ENCODE measurements at regions not wholly inside any gene's neighbourhood (a gene's known extent, or its start where the extent isn't known, plus 50 kb on each side); places are given as distances from the start of the nearest gene placed in this dataset.

DNA sequence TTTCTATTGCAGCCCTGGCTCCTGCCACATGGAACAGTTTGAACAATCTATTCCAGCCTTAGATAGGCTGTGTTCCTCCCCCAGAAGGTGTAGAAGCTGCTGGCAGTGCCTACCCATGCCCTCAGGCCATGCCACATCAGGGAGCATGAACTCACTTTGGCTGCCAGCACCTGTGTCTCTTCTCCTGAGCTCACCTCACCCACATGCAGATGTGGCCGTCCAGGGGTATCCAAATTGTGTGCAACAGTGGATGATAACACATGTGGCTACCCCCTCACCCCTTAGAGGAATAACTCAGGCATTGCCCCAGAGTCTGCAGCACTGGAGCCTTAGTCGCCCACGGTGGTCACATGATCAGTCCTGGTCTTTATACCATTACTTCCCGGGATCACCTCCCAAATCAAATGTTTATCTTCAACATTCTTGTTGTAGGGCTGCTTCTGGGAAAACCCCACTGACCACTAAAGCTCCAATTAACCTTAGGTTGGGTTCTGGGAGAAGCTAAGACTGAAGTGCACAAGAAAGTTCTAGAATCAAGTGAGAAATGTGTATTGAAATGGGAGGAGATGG lies 110.4 kb downstream of the BANF2 start:
- TF ChIP-seq Cebpa-rat (IDR thresholded peaks at IDR 0.05), result no peak

DNA sequence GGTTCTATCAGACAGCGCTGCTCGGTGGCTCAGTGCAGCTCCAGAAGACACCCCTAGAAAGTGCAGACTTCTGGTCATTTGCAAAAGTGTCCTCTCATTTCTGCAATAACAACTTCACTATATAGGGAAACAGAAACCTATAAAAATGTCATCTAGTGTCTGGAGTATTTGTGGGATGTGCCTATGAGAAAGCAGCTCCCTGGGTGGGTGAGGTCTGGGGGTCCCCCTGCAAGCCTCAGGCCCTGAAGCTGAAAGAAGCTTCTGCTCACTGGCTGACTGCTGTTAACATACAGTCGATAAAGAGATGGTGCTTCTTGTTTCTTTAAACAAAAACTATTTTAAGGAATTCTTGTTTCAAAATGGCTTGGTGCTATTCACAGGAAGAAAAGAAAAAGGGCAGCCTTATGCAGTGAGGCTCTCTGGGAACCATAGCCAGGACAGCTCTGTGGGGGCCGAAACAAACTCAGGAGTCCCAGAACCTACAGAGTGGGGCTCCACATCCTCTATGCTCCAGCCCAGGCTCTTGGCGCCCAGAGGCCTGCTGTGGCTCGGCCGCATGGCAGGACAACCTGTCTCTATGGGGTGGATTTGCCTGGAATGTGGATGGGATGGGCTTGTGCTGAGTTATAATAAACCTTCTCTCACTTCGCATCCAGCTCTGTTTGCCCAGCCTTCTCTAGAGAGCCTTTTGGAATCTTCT lies 109.7 kb downstream of the BANF2 start:
- H3K27ac ChIP-seq, result no peak overlapping the region
- no peak for TF ChIP-seq Cebpa-rat (IDR thresholded peaks at IDR 0.05)

More for the DNA sequence above, 110.4 kb downstream of the BANF2 start:
- Histone ChIP-seq H3K4me1 (peaks cover 13 to 29% (median 16%) of the 10 kb centered on the region in 10 experiments; a peak in 19 of 20 replicates), H3K4me2 (no peak overlapping the region), H3K27ac (no peak overlapping the region), H3K4me3 (no peak overlapping the region), H4K20me1 (no peaks in the 10 kb centered on the region), H3K9me3 (replicated peaks in 1 of 11) (no peaks in the 10 kb centered on the region), H3K36me3 (no peaks in the 10 kb centered on the region), H3K27me3 (no peaks in the 10 kb centered on the region), H3K9ac (no peak overlapping the region)

DNA sequence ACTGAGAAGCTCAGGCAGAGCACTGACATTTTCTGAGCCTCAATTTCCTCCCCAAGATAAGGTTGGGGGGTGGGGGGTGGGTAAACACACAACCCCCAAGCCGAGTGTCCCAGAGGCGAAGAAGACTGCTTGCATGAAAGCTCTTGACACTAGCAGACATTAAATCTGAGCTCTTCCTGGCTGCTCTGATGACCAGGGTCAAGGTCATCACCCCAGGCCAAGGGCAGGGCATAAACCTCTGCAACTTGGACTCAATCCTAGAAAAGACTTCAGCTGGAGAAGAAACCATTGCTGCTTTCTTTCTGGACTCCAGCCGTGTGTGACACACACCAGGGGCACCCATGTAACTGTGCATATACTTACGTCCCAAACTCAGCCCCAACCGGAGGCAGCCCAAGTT lies 109.0 kb downstream of the BANF2 start:
- no peaks in the 10 kb centered on the region for H3K27me3 ChIP-seq
- no peaks in the 10 kb centered on the region for H3K9me3 ChIP-seq (replicated peaks in 1 of 11)
- no peak overlapping the region for H3K9ac ChIP-seq
- H3K4me3 ChIP-seq, result no peak overlapping the region
- no peak overlapping the region for H3K27ac ChIP-seq
- no peaks in the 10 kb centered on the region for H3K36me3 ChIP-seq
- H4K20me1 ChIP-seq, result no peaks in the 10 kb centered on the region
- 0 out of 22 replicates have a peak overlapping the region, but pooled peaks of 1 of the 11 experiments have one; percentile 78 for H3K4me2 ChIP-seq
- H3K4me1 ChIP-seq, result peaks cover 13 to 29% (median 16%) of the 10 kb centered on the region in 10 experiments; a peak in 19 of 20 replicates
- TF ChIP-seq Cebpa-rat (IDR thresholded peaks at IDR 0.05), result no peak

More for the DNA sequence above, 109.7 kb downstream of the BANF2 start:
- Histone ChIP-seq H4K20me1 (no peaks in the 10 kb centered on the region), H3K36me3 (no peaks in the 10 kb centered on the region), H3K4me1 (peaks cover 13 to 29% (median 16%) of the 10 kb centered on the region in 10 experiments; a peak in 19 of 20 replicates), H3K27me3 (no peaks in the 10 kb centered on the region), H3K9ac (no peak overlapping the region), H3K9me3 (replicated peaks in 1 of 11) (no peaks in the 10 kb centered on the region), H3K4me3 (no peak overlapping the region), H3K4me2 (no peak overlapping the region)

DNA sequence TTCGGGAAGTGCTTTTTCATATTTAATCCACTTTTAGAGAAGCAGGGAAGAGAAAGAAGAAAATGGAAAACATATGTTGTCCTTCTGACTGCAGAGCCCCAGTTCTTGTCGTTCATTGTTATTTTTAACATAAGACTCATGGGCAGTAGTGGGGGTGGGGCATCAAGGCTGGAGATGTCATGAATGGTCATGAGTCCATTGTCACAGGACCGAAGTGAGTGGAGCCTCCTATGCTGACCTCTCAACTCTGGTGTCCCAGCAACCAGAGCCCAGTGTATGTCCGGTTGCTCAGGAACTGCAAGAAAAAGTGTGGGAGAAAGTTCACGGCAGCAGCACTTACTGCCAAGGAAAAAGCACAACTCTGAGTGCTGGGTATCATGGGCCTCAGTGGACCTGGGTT lies 108.6 kb downstream of the BANF2 start:
- Histone ChIP-seq H3K36me3 (no peaks in the 10 kb centered on the region), H4K20me1 (no peaks in the 10 kb centered on the region), H3K27ac (no peak overlapping the region), H3K4me2 (peak overlapping the region in 2 of 11 experiments; percentile 78 to 87; a peak in 1 of 22 replicates), H3K4me3 (no peak overlapping the region), H3K27me3 (no peaks in the 10 kb centered on the region), H3K4me1 (peaks cover 13 to 29% (median 16%) of the 10 kb centered on the region in 10 experiments; a peak in 19 of 20 replicates), H3K9me3 (replicated peaks in 1 of 11) (no peaks in the 10 kb centered on the region), H3K9ac (no peak overlapping the region)
- TF ChIP-seq Cebpa-rat (IDR thresholded peaks at IDR 0.05), result no peak

DNA sequence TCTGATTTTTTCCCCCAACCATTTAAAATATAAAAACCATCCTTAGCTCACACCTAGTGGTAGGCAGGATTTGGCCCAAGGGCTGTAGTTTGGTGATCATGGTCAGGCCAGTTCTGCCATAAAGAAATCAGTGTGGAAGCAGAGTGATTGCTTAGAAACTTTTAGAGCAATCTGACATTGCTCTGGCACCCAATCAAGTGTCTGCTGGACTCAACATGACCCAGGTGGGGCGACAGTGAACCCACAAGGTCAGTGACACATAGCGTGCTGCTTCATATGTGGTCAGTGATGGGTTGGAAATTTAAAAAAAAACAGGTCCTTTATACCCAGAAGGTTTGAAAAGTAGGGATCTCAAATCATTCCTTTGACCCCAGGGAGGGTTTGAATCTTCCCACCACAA lies 107.9 kb downstream of the BANF2 start:
- no peak overlapping the region; a peak in 1 of 20 replicates for H3K4me3 ChIP-seq
- no peak overlapping the region for H3K27ac ChIP-seq
- H3K27me3 ChIP-seq, result no peaks in the 10 kb centered on the region
- no peak overlapping the region for H3K9ac ChIP-seq
- peaks cover 13 to 29% (median 16%) of the 10 kb centered on the region in 10 experiments; a peak in 19 of 20 replicates for H3K4me1 ChIP-seq
- no peaks in the 10 kb centered on the region for H3K9me3 ChIP-seq (replicated peaks in 1 of 11)
- H3K4me2 ChIP-seq, result peak overlapping the region; percentile 74 to 94 (median 86); a peak in 20 of 22 replicates
- TF ChIP-seq Cebpa-rat (IDR thresholded peaks at IDR 0.05), result no peak
- no peaks in the 10 kb centered on the region for H3K36me3 ChIP-seq
- no peaks in the 10 kb centered on the region for H4K20me1 ChIP-seq

DNA sequence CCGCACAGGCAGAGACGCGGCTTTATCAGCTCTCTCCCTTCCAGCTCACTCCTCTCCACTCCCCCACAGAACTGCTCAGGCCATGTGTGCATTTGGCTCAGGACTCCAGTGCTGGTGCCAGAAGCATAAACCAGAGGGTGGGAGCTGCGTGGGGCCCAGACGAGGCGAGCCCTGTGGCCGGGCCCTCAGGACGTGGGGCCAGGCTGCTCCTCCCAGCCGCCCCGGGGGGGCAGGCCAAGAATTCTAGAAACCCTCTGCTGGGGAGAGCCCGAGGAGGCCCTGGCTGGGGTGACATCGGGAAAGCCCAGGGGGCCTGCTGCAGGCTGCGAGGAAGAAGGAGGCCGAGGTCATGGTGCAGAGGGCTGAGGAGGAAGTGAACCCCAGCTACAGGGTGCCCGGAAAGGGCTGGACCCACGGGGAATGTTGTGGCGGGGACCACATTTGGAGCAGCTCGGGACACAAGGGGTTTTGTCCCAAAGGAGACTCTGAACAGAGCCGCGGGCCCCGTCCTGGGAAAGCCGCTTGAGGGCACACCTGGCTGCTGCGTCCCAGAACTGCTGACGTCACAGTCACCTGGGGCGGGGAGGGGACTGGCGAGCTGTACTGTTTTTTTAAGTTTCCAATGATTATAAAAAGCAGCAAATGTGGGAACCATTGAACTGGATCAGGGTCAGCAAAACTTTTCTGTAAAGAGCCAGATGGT lies 107.1 kb downstream of the BANF2 start:
- H3K27ac ChIP-seq, result peak overlapping the region in 7 of 11 experiments; percentile 36 to 59 (median 48); a peak in 13 of 22 replicates
- H3K9me3 ChIP-seq (replicated peaks in 1 of 11), result no peaks in the 10 kb centered on the region
- H3K4me2 ChIP-seq, result peak overlapping the region; percentile 74 to 94 (median 86)
- no peaks in the 10 kb centered on the region for H3K27me3 ChIP-seq
- peaks cover 13 to 29% (median 16%) of the 10 kb centered on the region in 10 experiments; a peak in 19 of 20 replicates for H3K4me1 ChIP-seq
- no peaks in the 10 kb centered on the region for H4K20me1 ChIP-seq
- no peaks in the 10 kb centered on the region for H3K36me3 ChIP-seq
- H3K4me3 ChIP-seq, result peak overlapping the region in 9 of 10 experiments; percentile 13 to 63 (median 36); a peak in 15 of 20 replicates
- no peak for TF ChIP-seq Cebpa-rat (IDR thresholded peaks at IDR 0.05)
- peak overlapping the region in 10 of 11 experiments; percentile 21 to 60 (median 46); a peak in 18 of 22 replicates for H3K9ac ChIP-seq

DNA sequence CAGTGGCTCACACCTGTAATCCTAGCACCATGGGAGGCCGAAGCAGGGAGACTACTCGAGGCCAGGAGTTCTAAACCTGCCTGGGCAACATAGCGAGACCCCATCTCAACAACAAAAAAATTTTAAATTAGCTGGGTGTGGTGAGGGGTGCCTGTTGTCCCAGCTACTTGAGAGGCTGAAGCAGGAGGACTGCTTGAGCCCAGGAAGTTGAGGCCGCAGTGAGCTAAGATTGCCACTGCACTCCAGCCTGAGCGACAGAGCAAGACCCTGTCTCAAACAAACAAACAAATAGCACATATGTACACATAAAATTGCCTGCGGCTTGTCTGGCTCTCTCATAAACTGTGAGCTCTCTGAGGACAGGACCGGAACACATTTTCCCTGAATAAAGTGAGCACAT lies 106.3 kb downstream of the BANF2 start:
- no peak for TF ChIP-seq Cebpa-rat (IDR thresholded peaks at IDR 0.05)
- no peaks in the 10 kb centered on the region for H3K36me3 ChIP-seq
- no peaks in the 10 kb centered on the region for H4K20me1 ChIP-seq
- H3K9ac ChIP-seq, result no peak overlapping the region
- peaks cover 13 to 29% (median 16%) of the 10 kb centered on the region in 10 experiments; a peak in 19 of 20 replicates for H3K4me1 ChIP-seq
- H3K4me3 ChIP-seq, result no peak overlapping the region
- H3K4me2 ChIP-seq, result peak overlapping the region in 2 of 11 experiments; percentile 78 to 88; a peak in 1 of 22 replicates
- no peak overlapping the region; a peak in 1 of 22 replicates for H3K27ac ChIP-seq
- H3K9me3 ChIP-seq (replicated peaks in 1 of 11), result no peaks in the 10 kb centered on the region
- H3K27me3 ChIP-seq, result no peaks in the 10 kb centered on the region

DNA sequence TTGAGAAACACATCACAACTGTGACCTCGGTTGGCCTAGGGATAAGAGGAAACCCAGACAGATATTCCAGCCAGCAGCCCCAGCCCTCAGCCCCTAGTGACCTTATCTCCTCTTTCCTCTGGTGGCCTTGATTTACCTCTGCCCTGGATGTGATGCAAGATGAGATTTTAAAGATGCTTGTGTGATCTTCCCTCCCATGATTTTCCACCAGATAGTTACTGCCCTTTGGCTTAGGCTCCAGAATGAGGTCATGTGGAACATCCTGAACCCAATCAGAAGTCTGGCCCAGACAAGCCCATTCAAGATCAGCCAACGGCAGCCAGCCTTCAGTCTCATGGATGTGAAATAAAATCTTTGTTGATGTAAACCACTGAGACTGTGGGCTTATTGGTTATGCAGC lies 104.0 kb downstream of the BANF2 start:
- no peak overlapping the region for H3K4me3 ChIP-seq
- H3K9ac ChIP-seq, result no peak overlapping the region
- no peaks in the 10 kb centered on the region for H4K20me1 ChIP-seq
- H3K9me3 ChIP-seq (replicated peaks in 1 of 11), result peaks cover 0 to 12% (median 9%) of the 10 kb centered on the region in 11 experiments; a peak in 14 of 22 replicates
- no peaks in the 10 kb centered on the region for H3K27me3 ChIP-seq
- no peak overlapping the region for H3K4me2 ChIP-seq
- H3K36me3 ChIP-seq, result no peaks in the 10 kb centered on the region
- TF ChIP-seq Cebpa-rat (IDR thresholded peaks at IDR 0.05), result no peak
- H3K4me1 ChIP-seq, result peaks cover 13 to 27% (median 17%) of the 10 kb centered on the region in 10 experiments; a peak in 19 of 20 replicates
- no peak overlapping the region for H3K27ac ChIP-seq

Measured in BLaER1 treated with 17β-estradiol and CSF1 and Interleukin-3, amounts not matched to agents 10 nM and 100 nM (cell line).